Endothelial cell of umbilical vein (primary cell): ENCODE measurements at regions not wholly inside any gene's neighbourhood (a gene's known extent, or its start where the extent isn't known, plus 50 kb on each side); places are given as distances from the start of the nearest gene placed in this dataset.

ENCODE experiments used
- BruUV-seq: library from RNA; stranded (reverse); fragments of 400-500 nt; replicated peaks from 2 replicates; lab custom pipeline; 2021; lab: Mats Ljungman, UMichigan
- CTCF ChIA-PET: fragments of 300-600, 350-600 bp; sonication (Branson Sonifier 250); formaldehyde crosslinking; loops from one replicate; lab custom pipeline; 2021; ENCODE audit warnings: antibody characterized with exemption, inconsistent platforms; lab: Charles Lee
- POLR2A ChIA-PET: fragments of 300-600, 350-600 bp; sonication (Branson Sonifier 250); formaldehyde crosslinking; loops from one replicate; lab custom pipeline; 2021; ENCODE audit warnings: antibody characterized with exemption, inconsistent platforms; lab: Charles Lee
- DNase-seq: peaks from one replicate; pipeline ENCODE4 v3.0.0-alpha.2; 2011; ENCODE audit warnings: low read depth, low spot score
- FAIRE-seq: peaks from 2 replicates; lab custom pipeline; 2011; peaks lifted over from hg19 to GRCh38; lab: Jason Lieb, UNC
- H2AFZ ChIP-seq: 2 replicates; pipeline ENCODE4 v1.6.0; 2012; ENCODE audit warnings: low read depth, low read length, control low read depth, inconsistent platforms
- H3K27ac ChIP-seq: 2 replicates; pipeline ENCODE4 v1.5.1; 2011; ENCODE audit warnings: low read depth, mild to moderate bottlenecking, control low read depth, low read length, moderate library complexity; ENCODE audit not compliant: insufficient read depth
- H3K27me3 ChIP-seq, 2 experiments: 2 replicates each; pipeline versions ENCODE4 v1.6.0 to v1.6.1; 2011; ENCODE audit warnings: low read length in 2 of 2, mixed read lengths in 1 of 2; ENCODE audit not compliant: control insufficient read depth in 2 of 2, insufficient read depth in 2 of 2
- H3K36me3 ChIP-seq, 2 experiments: 2 replicates in 1 of 2; 3 replicates in 1 of 2; pipeline ENCODE4 v1.5.1; 2011; ENCODE audit warnings: low read length in 2 of 2, mild to moderate bottlenecking in 1 of 2, moderate library complexity in 1 of 2; ENCODE audit not compliant: control insufficient read depth in 2 of 2, insufficient read depth in 2 of 2; ENCODE audit errors: extremely low read depth in 1 of 2
- H3K4me1 ChIP-seq: 3 replicates; pipeline ENCODE4 v1.5.1; 2011; ENCODE audit warnings: mild to moderate bottlenecking, low read length; ENCODE audit not compliant: control insufficient read depth, insufficient read depth; ENCODE audit errors: extremely low read depth
- H3K4me2 ChIP-seq: 2 replicates; pipeline ENCODE4 v1.6.1; 2011; ENCODE audit warnings: low read length, control low read depth, mixed read lengths; ENCODE audit not compliant: insufficient read depth
- H3K4me3 ChIP-seq, 3 experiments: fragments of 200-600 bp in 1 of 3; sonication (generic), shearing (Covaris generic) in 1 of 3; replicated peaks in 1 of 3; 2 replicates each; pipeline ENCODE4 v1.5.1; 2011 to 2016; ENCODE audit warnings: control low read depth in 3 of 3, low read length in 3 of 3, mild to moderate bottlenecking in 2 of 3, inconsistent platforms in 1 of 3, low read depth in 1 of 3, moderate library complexity in 1 of 3; ENCODE audit not compliant: insufficient read depth in 1 of 3
- H3K79me2 ChIP-seq: 2 replicates; pipeline ENCODE4 v1.6.0; 2012; ENCODE audit warnings: low read length, inconsistent platforms; ENCODE audit not compliant: control insufficient read depth, insufficient read depth
- H3K9ac ChIP-seq: replicated peaks from 2 replicates; pipeline ENCODE3; 2011; ENCODE audit warnings: low read length, control low read depth; ENCODE audit not compliant: insufficient read depth; ENCODE audit errors: extremely low read depth
- H3K9me1 ChIP-seq: replicated peaks from 3 replicates; pipeline ENCODE4 v1.6.0; 2011; ENCODE audit warnings: mild to moderate bottlenecking, low read length; ENCODE audit not compliant: control insufficient read depth, insufficient read depth; ENCODE audit errors: extremely low read depth
- H3K9me3 ChIP-seq: replicated peaks from 2 replicates; pipeline ENCODE4 v1.5.1; 2012; ENCODE audit warnings: low read length, inconsistent platforms; ENCODE audit not compliant: control insufficient read depth, insufficient read depth
- H4K20me1 ChIP-seq: replicated peaks from 2 replicates; pipeline ENCODE3; 2011; ENCODE audit warnings: mild to moderate bottlenecking, low read length; ENCODE audit not compliant: control insufficient read depth, insufficient read depth; ENCODE audit errors: extremely low read depth
- EZH2 ChIP-seq: IDR thresholded peaks from 2 replicates; pipeline ENCODE4 v1.6.1; 2012; ENCODE audit warnings: borderline replicate concordance, low read depth, mild to moderate bottlenecking, moderate library complexity, low read length, inconsistent platforms; ENCODE audit not compliant: severe bottlenecking
- FOS ChIP-seq: IDR thresholded peaks from 2 replicates; pipeline ENCODE4 v1.6.1; 2011; ENCODE audit warnings: mild to moderate bottlenecking, low read length, moderate library complexity, borderline replicate concordance; ENCODE audit not compliant: insufficient read depth
- GATA2 ChIP-seq: IDR thresholded peaks from 2 replicates; pipeline ENCODE4 v1.7.0; 2011; ENCODE audit warnings: low read depth, mild to moderate bottlenecking, moderate library complexity, mixed read lengths, low read length; ENCODE audit not compliant: insufficient read length, insufficient read depth
- JUN ChIP-seq: IDR thresholded peaks from 2 replicates; pipeline ENCODE4 v1.6.1; 2011; ENCODE audit warnings: borderline replicate concordance, low read depth; ENCODE audit not compliant: insufficient read length, insufficient read depth
- MYC ChIP-seq: IDR thresholded peaks from one replicate; pipeline ENCODE4 v1.6.1; 2011; ENCODE audit warnings: mild to moderate bottlenecking, low read depth, low read length
- POLR2A ChIP-seq: IDR thresholded peaks from 2 replicates; pipeline ENCODE4 v1.6.1; 2012; ENCODE audit warnings: low read depth, mild to moderate bottlenecking, control low read depth, low read length
- POLR2AphosphoS5 ChIP-seq: IDR thresholded peaks from 2 replicates; pipeline ENCODE4 v1.6.1; 2012; ENCODE audit warnings: low read depth, mild to moderate bottlenecking, control low read depth, low read length, moderate library complexity; ENCODE audit not compliant: insufficient read depth
- dilution Hi-C: fragments of 300-500 bp; cut with MboI; formaldehyde crosslinking; loops from one replicate; pipeline ENCODE4 v1.15.0; 2019; ENCODE audit warnings: low sequenced_read_pairs; ENCODE audit not compliant: extremely low pct_ligation_motif_present
- intact Hi-C: fragments of 100-400 bp; cut with micrococcal nuclease; formaldehyde crosslinking; loops from one replicate; pipeline ENCODE4 v1.10.0; 2022
- TF ChIP-seq, protein P1 (sequence below), 2 donors: IDR thresholded peaks; 1 replicate in 1 of 2; 2 replicates in 1 of 2; pipeline ENCODE4 v1.5.1; 2011; ENCODE audit warnings: low read length in 2 of 2, mild to moderate bottlenecking in 2 of 2, moderate library complexity in 2 of 2, control low read depth in 1 of 2, inconsistent platforms in 1 of 2, low read depth in 1 of 2; ENCODE audit not compliant: insufficient read depth in 1 of 2; ENCODE audit errors: extremely low read depth in 1 of 2
- TF ChIP-seq, protein P2 (sequence below): IDR thresholded peaks from 2 replicates; pipeline ENCODE4 v1.6.1; 2011; ENCODE audit not compliant: insufficient read depth, insufficient read length

DNA sequence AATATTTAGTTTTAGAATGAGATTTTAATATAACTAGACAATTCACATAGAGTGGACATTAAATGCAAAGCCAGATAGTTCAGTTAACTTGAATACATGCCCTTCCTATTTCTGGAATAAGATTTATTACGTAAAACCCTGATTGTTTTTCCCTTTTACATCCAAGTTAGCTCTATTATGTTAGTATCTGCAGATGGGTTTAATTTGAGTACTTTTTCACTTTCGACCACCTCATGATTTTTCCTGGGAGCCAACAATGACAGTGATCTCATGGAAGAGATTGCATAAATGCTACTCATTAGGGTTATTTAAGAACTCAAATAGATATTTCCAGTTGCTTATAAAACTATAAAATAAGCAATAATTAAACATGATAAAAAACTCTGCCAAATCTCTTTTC lies 199.4 kb upstream of the PTGFR start:
- no peak overlapping the region for H3K4me3 ChIP-seq
- no peaks in the 10 kb centered on the region for H3K79me2 ChIP-seq
- H3K27ac ChIP-seq: no peak overlapping the region
- no TSS peak for BruUV-seq
- no peaks in the 10 kb centered on the region for H3K9me3 ChIP-seq
- CTCF ChIA-PET: interaction anchor here (1.0 kb wide), 1 partner anchor 42 kb away, joined by 3 read pairs; no protein-coding TSS in a partner anchor
- intact Hi-C loops: no loop called here
- H3K36me3 ChIP-seq: no peaks in the 10 kb centered on the region
- H2AFZ ChIP-seq: no peak overlapping the region
- no peaks in the 10 kb centered on the region for H3K27me3 ChIP-seq
- H3K4me1 ChIP-seq: peaks cover 8% of the 10 kb centered on the region
- no peak for FAIRE-seq
- POLR2A ChIA-PET: no interaction called here
- no peaks in the 10 kb centered on the region for H3K9me1 ChIP-seq
- H3K4me2 ChIP-seq: no peak overlapping the region
- no peak overlapping the region for H3K9ac ChIP-seq
- dilution Hi-C loops: no loop called here
- H4K20me1 ChIP-seq: no peaks in the 10 kb centered on the region
- TF ChIP-seq POLR2AphosphoS5 (no peak), POLR2A (no peak), MYC (no peak), EZH2 (no peak), JUN (no peak), GATA2 (no peak)
- TF ChIP-seq, protein P1, sequence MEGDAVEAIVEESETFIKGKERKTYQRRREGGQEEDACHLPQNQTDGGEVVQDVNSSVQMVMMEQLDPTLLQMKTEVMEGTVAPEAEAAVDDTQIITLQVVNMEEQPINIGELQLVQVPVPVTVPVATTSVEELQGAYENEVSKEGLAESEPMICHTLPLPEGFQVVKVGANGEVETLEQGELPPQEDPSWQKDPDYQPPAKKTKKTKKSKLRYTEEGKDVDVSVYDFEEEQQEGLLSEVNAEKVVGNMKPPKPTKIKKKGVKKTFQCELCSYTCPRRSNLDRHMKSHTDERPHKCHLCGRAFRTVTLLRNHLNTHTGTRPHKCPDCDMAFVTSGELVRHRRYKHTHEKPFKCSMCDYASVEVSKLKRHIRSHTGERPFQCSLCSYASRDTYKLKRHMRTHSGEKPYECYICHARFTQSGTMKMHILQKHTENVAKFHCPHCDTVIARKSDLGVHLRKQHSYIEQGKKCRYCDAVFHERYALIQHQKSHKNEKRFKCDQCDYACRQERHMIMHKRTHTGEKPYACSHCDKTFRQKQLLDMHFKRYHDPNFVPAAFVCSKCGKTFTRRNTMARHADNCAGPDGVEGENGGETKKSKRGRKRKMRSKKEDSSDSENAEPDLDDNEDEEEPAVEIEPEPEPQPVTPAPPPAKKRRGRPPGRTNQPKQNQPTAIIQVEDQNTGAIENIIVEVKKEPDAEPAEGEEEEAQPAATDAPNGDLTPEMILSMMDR (IDR thresholded peaks at IDR 0.05; ENCODE audit: extremely low read depth in 1 of 2, insufficient read depth in 1 of 2, low read depth in 1 of 2, low read length in 2 of 2): no peak
- DNase-seq: no peak

DNA sequence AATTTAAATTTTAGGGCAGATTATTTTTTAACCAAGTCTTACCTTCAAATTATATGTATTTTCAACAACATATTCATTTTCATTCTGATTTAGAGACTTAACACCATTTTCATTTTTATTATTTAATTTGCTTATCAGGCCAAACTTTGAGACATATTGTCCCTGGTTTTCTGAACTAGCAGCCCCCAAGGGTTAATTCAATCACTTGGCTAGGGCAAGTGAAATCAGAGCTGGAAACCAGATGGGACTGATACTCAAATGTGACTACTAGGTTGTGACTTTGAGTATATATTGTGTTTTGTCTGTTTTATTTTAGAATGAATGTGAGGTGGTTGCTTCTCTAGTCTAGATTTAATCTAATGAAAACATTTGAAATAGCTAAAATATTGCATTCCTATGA lies 198.9 kb upstream of the PTGFR start:
- no TSS peak for BruUV-seq
- FAIRE-seq (no peak), DNase-seq (no peak)
- intact Hi-C loops: no loop called here
- no peaks in the 10 kb centered on the region for H3K27me3 ChIP-seq
- no peak overlapping the region for H3K9ac ChIP-seq
- H2AFZ ChIP-seq: no peak overlapping the region
- no peaks in the 10 kb centered on the region for H3K36me3 ChIP-seq
- no peak overlapping the region for H3K4me2 ChIP-seq
- H3K9me1 ChIP-seq: no peaks in the 10 kb centered on the region
- no peaks in the 10 kb centered on the region for H3K9me3 ChIP-seq
- ChIA-PET CTCF (interaction anchor here (0.7 to 1.0 kb wide), 2 partner anchors 12 to 42 kb away, joined by 3 read pairs; no protein-coding TSS in a partner anchor), POLR2A (no interaction called here)
- TF ChIP-seq, protein P2, sequence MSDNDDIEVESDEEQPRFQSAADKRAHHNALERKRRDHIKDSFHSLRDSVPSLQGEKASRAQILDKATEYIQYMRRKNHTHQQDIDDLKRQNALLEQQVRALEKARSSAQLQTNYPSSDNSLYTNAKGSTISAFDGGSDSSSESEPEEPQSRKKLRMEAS: no peak
- TF ChIP-seq POLR2AphosphoS5: no peak
- no peak for TF ChIP-seq FOS
- no peak for TF ChIP-seq EZH2
- no peak for TF ChIP-seq GATA2
- TF ChIP-seq, protein P1 (IDR thresholded peaks at IDR 0.05; ENCODE audit: extremely low read depth in 1 of 2, insufficient read depth in 1 of 2, low read depth in 1 of 2, low read length in 2 of 2): no peak
- no peak for TF ChIP-seq JUN
- TF ChIP-seq MYC: no peak
- no peak for TF ChIP-seq POLR2A
- H3K79me2 ChIP-seq: no peaks in the 10 kb centered on the region
- peaks cover 4% of the 10 kb centered on the region for H3K4me1 ChIP-seq
- dilution Hi-C loops: no loop called here
- no peak overlapping the region for H3K4me3 ChIP-seq
- no peak overlapping the region for H3K27ac ChIP-seq
- H4K20me1 ChIP-seq: no peaks in the 10 kb centered on the region
